Mucosa of descending colon (tissue), 3 donors: ENCODE measurements at regions not wholly inside any gene's neighbourhood (a gene's known extent, or its start where the extent isn't known, plus 50 kb on each side); places are given as distances from the start of the nearest gene placed in this dataset.

ENCODE experiments used
- ATAC-seq: fragments of 200-7000 bp; cut with Tn5 transposase; one replicate; pipeline ENCODE4 v1.9.1; 2020; ENCODE audit warnings: mild to moderate bottlenecking, moderate library complexity
- DNase-seq, 3 donors: peaks; one replicate each; pipeline ENCODE4 v3.0.0-alpha.2; 2020
- H3K36me3 ChIP-seq: fragments of 200-600 bp; one replicate; pipeline ENCODE4 v1.8.0; 2021; ENCODE audit warnings: low read depth, mild to moderate bottlenecking
- H3K4me1 ChIP-seq: fragments of 200-600 bp; one replicate; pipeline ENCODE4 v1.8.0; 2021; ENCODE audit warnings: low read depth, mild to moderate bottlenecking
- H3K4me3 ChIP-seq: fragments of 200-600 bp; one replicate; pipeline ENCODE4 v1.8.0; 2021; ENCODE audit warnings: mild to moderate bottlenecking
- H3K9me3 ChIP-seq: fragments of 200-600 bp; one replicate; pipeline ENCODE4 v1.8.0; 2021; ENCODE audit warnings: mild to moderate bottlenecking
- CTCF ChIP-seq: fragments of 200-600 bp; IDR thresholded peaks from one replicate; pipeline ENCODE4 v1.8.0; 2022; ENCODE audit warnings: antibody characterized with exemption, mild to moderate bottlenecking
- intact Hi-C, 2 donors: fragments of 100-400 bp; cut with DNase I in 1 of 2; cut with micrococcal nuclease in 1 of 2; formaldehyde crosslinking; loops; one replicate each; pipeline versions ENCODE4 v1.11.0 to v1.11.1; 2022; cut with DNase I, micrococcal nuclease
- donor health status: DM: no; HTN: no; CAD: no; lungs with moderate emphysema.
- donor health status: DM: no; HTN: no; CAD: no.
- donor health status: DM: no; HTN: yes; CAD: no.

DNA sequence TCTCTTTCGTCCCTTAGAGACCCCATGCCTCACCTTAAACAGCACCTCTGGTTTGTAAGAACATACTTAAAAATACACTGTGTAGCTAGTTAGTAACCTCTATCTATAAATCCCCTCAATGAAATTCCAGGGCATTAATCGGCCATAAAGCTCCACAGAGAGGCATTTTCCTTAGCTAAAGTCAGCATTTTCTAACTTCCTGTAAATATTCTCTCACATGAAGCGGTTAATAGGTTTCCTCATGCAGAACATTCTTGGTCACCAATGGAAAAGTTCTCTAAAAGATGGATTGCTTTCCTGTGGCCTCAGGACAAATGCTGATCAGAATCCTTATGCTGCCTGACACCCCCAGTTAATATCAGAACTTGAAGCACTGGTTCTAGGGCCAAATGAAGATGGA, 248.6 kb upstream of the BOD1L1 start:
- no peak for TF ChIP-seq CTCF
- intact Hi-C loops = no loop called here
- Histone ChIP-seq H3K9me3 (no peaks in the 10 kb centered on the region), H3K4me3 (no peak overlapping the region), H3K4me1 (no peaks in the 10 kb centered on the region), H3K36me3 (no peaks in the 10 kb centered on the region)
- no peak for DNase-seq
- no peak for ATAC-seq

DNA sequence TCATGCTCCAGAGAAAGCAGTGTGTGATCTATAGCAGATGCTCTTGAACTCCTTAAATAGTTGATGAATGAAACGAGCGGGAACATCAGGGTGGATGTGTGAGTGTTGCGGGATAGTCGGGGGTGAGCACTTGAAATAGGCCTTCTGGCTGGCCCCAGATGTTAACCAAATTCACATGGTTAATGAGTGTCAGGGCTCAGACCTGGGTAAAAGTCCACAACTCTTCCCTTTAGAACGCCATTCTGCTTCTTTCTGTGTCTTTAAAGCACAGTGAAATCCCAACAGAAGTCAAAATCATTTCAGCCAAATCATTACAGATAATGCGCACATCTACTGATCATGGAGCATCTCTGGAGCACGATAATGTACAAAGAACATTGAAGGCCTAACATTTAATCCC, 249.4 kb upstream of the BOD1L1 start:
- intact Hi-C loops = no loop called here
- Histone ChIP-seq H3K36me3 (no peaks in the 10 kb centered on the region), H3K9me3 (no peaks in the 10 kb centered on the region), H3K4me1 (no peaks in the 10 kb centered on the region), H3K4me3 (no peak overlapping the region)
- no peak for ATAC-seq
- TF ChIP-seq CTCF = no peak
- DNase-seq = no peak

DNA sequence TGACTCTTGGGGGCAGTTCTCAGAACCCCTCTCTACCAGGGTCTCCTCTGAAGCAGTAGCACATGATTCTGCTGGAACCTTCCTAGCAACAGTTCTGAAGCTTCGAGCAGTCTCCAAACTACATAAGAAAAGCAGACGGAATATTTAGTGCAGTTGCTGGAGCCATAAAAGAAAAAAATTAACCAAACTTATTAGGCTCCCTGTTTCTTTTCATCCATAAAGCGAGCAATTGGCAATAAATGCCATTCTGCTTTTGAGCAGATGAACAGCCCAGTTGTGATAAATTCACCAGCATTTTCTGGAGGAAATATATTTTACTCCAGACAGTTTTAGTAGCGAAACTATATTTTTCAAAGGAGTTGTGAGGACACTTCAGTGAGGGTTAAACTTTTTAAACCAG, 250.1 kb upstream of the BOD1L1 start:
- no peak for DNase-seq
- H3K9me3 ChIP-seq = no peaks in the 10 kb centered on the region
- intact Hi-C loops = no loop called here
- no peak for ATAC-seq
- no peak for TF ChIP-seq CTCF
- no peaks in the 10 kb centered on the region for H3K4me1 ChIP-seq
- no peaks in the 10 kb centered on the region for H3K36me3 ChIP-seq
- H3K4me3 ChIP-seq = no peak overlapping the region

DNA sequence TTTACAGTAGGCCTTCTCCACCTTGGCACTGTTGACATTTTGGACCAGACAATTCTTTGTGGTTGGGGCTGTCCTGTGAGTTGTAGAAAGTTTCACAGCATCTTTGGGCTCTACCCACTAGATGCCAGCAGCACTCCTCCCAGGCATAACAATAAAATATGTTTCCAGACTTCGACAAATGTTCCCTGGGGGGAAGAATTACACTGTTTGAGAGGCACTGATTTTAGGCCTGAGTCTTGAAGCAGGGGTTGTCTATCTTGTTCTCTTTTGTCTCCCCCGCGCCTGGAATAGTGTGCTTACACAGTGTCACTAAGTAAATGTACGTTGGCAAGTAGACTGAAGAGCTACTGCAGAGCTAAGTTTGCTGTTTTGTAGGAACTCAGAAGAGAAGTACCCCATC, 254.4 kb upstream of the BOD1L1 start:
- intact Hi-C loops = no loop called here
- Histone ChIP-seq H3K9me3 (no peaks in the 10 kb centered on the region), H3K4me1 (no peaks in the 10 kb centered on the region), H3K36me3 (no peaks in the 10 kb centered on the region), H3K4me3 (no peak overlapping the region)
- ATAC-seq = no peak
- no peak for DNase-seq
- no peak for TF ChIP-seq CTCF

DNA sequence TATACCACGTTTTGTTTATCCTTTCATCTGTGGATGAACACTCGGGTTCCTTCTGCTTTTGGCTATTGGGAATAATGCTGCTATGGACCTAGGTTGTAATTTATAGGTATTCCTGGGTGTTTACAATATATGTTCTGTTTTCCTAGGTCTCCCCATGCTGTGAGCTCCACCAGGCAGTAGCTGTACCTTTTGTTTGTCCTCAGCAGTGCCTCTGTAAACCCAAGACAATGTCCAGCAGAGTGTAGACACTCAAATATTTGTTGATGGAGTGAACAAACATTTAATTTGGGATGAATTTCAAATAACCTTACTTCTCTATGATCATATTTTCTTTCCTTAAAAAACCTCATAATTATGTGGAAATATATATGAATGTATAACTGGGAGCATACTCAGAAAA, 259.5 kb upstream of the BOD1L1 start:
- DNase-seq (no peak), ATAC-seq (no peak)
- Histone ChIP-seq H3K4me3 (no peak overlapping the region), H3K9me3 (no peaks in the 10 kb centered on the region), H3K36me3 (no peaks in the 10 kb centered on the region), H3K4me1 (no peaks in the 10 kb centered on the region)
- intact Hi-C loops = no loop called here
- TF ChIP-seq CTCF = no peak

- Histone ChIP-seq H3K4me3 (no peak overlapping the region), H3K36me3 (no peaks in the 10 kb centered on the region), H3K4me1 (no peaks in the 10 kb centered on the region), H3K9me3 (no peaks in the 10 kb centered on the region)
- no peak for ATAC-seq
- no peak for TF ChIP-seq CTCF
- intact Hi-C loops = no loop called here
- no peak for DNase-seq
These were observed 260.6 kb upstream of the BOD1L1 start for GRCh38 chr4:13888112-13888511.
